ENCODE measurements at regions not wholly inside any gene's neighbourhood (a gene's known extent, or its start where the extent isn't known, plus 50 kb on each side); places are given as distances from the start of the nearest gene placed in this dataset.

GRCh38 chr1:55955016-55955621 lies 624.2 kb downstream of the PLPP3 start:
- DNase-seq: no peak
- Mint-ChIP-seq H3K27ac (no peak overlapping the region), H3K36me3 (ENCODE audit: low read depth) (no peaks in the 10 kb centered on the region), H3K27me3 (ENCODE audit: insufficient read depth) (no peaks in the 10 kb centered on the region), H3K9me3 (no peaks in the 10 kb centered on the region), H3K4me3 (no peak overlapping the region), H3K4me1 (peaks cover 4% of the 10 kb centered on the region)
- Histone ChIP-seq H3K9me3 (ENCODE audit: control insufficient read depth, low read length) (no peaks in the 10 kb centered on the region), H3K9ac (ENCODE audit: extremely low read depth, low read length, poor library complexity, severe bottlenecking) (no peak overlapping the region), H3K27ac (ENCODE audit: low read depth, low read length) (no peak overlapping the region), H3K36me3 (ENCODE audit: control insufficient read depth, insufficient read depth, low read length) (no peaks in the 10 kb centered on the region), H3K4me3 (ENCODE audit: low read length) (no peak overlapping the region), H3K27me3 (ENCODE audit: control insufficient read depth, insufficient read depth, low read length, poor library complexity, severe bottlenecking) (peaks cover 20% of the 10 kb centered on the region), H3K4me1 (ENCODE audit: control insufficient read depth, insufficient read depth, low read length) (no peaks in the 10 kb centered on the region)
- 94% methylated on average over 10 to 12 of the region's 12 CpGs for WGBS, 2 experiments (ENCODE audit: insufficient coverage in 1 of 2, insufficient read length in 1 of 2)
- TF ChIP-seq CTCF (conservative IDR thresholded peaks at IDR 0.05): no peak

- no peak overlapping the region for H3K9ac ChIP-seq (ENCODE audit: extremely low read depth, low read length, poor library complexity, severe bottlenecking)
- TF ChIP-seq CTCF (conservative IDR thresholded peaks at IDR 0.05): no peak
- no peaks in the 10 kb centered on the region for H3K36me3 ChIP-seq (ENCODE audit: control insufficient read depth, insufficient read depth, low read length)
- H3K4me1 Mint-ChIP-seq: peaks cover 4% of the 10 kb centered on the region
- no peak overlapping the region for H3K4me3 ChIP-seq (ENCODE audit: low read length)
- no peak overlapping the region for H3K27ac ChIP-seq (ENCODE audit: low read depth, low read length)
- H3K36me3 Mint-ChIP-seq (ENCODE audit: low read depth): no peaks in the 10 kb centered on the region
- H3K27ac Mint-ChIP-seq: no peak overlapping the region
- H3K27me3 Mint-ChIP-seq (ENCODE audit: insufficient read depth): peaks cover under 1% of the 10 kb centered on the region
- no peaks in the 10 kb centered on the region for H3K9me3 Mint-ChIP-seq
- DNase-seq: no peak
- no peak overlapping the region for H3K4me3 Mint-ChIP-seq
- H3K27me3 ChIP-seq (ENCODE audit: control insufficient read depth, insufficient read depth, low read length, poor library complexity, severe bottlenecking): peaks cover 35% of the 10 kb centered on the region
- H3K4me1 ChIP-seq (ENCODE audit: control insufficient read depth, insufficient read depth, low read length): no peaks in the 10 kb centered on the region
- WGBS, 2 experiments (ENCODE audit: insufficient coverage in 1 of 2, insufficient read length in 1 of 2): 86 to 93% methylated on average over 1 to 3 of the region's 3 CpGs
- no peaks in the 10 kb centered on the region for H3K9me3 ChIP-seq (ENCODE audit: control insufficient read depth, low read length)
Measured at GRCh38 chr1:55951291-55951690, 628.1 kb downstream of the PLPP3 start.

GRCh38 chr1:55947446-55947845 lies 631.9 kb downstream of the PLPP3 start:
- H3K27ac ChIP-seq (ENCODE audit: low read depth, low read length): no peak overlapping the region
- peaks cover 5% of the 10 kb centered on the region for H3K27me3 Mint-ChIP-seq (ENCODE audit: insufficient read depth)

More at GRCh38 chr1:55947446-55947845, 631.9 kb downstream of the PLPP3 start:
- no peaks in the 10 kb centered on the region for H3K9me3 Mint-ChIP-seq
- H3K9me3 ChIP-seq (ENCODE audit: control insufficient read depth, low read length): no peaks in the 10 kb centered on the region
- no peaks in the 10 kb centered on the region for H3K4me1 Mint-ChIP-seq
- no peaks in the 10 kb centered on the region for H3K36me3 ChIP-seq (ENCODE audit: control insufficient read depth, insufficient read depth, low read length)
- DNase-seq: no peak
- no peak overlapping the region for H3K27ac Mint-ChIP-seq
- peaks cover 30% of the 10 kb centered on the region for H3K27me3 ChIP-seq (ENCODE audit: control insufficient read depth, insufficient read depth, low read length, poor library complexity, severe bottlenecking)
- H3K4me3 Mint-ChIP-seq: no peak overlapping the region
- no peaks in the 10 kb centered on the region for H3K36me3 Mint-ChIP-seq (ENCODE audit: low read depth)
- 97% methylated on average over 1 of the region's 1 CpG; no CpG with 5 or more reads in 1 of the 2 experiments for WGBS, 2 experiments (ENCODE audit: insufficient coverage in 1 of 2, insufficient read length in 1 of 2)
- H3K9ac ChIP-seq (ENCODE audit: extremely low read depth, low read length, poor library complexity, severe bottlenecking): no peak overlapping the region
- no peak overlapping the region for H3K4me3 ChIP-seq (ENCODE audit: low read length)
- H3K4me1 ChIP-seq (ENCODE audit: control insufficient read depth, insufficient read depth, low read length): no peaks in the 10 kb centered on the region
- no peak for TF ChIP-seq CTCF (conservative IDR thresholded peaks at IDR 0.05)

Data from endodermal cell (in vitro differentiated cells).